Fibroblast of villous mesenchyme (primary cell): ENCODE measurements at regions not wholly inside any gene's neighbourhood (a gene's known extent, or its start where the extent isn't known, plus 50 kb on each side); places are given as distances from the start of the nearest gene placed in this dataset.
A peak's percentile ranks its signal among the peaks of the same experiment; 100 is the strongest.

Experiments
- DNase-seq: peaks from one replicate; pipeline ENCODE4 v3.0.0-alpha.2; 2010; ENCODE audit warnings: low read depth
- H3K4me3 ChIP-seq: 2 replicates; pipeline ENCODE4 v1.5.1; 2011; ENCODE audit warnings: low read depth, mild to moderate bottlenecking, low read length
- CTCF ChIP-seq: IDR thresholded peaks from 2 replicates; pipeline ENCODE4 v1.5.1; 2012; ENCODE audit warnings: low read depth, mild to moderate bottlenecking, low read length; ENCODE audit not compliant: insufficient read depth

GRCh38 chr17:6912110-6913051 is 80.9 kb upstream of the TEKT1 start:
- DNase-seq = no peak
- H3K4me3 ChIP-seq = no peak overlapping the region
- no peak for TF ChIP-seq CTCF

- DNase-seq = peak; percentile 60
- H3K4me3 ChIP-seq = peak overlapping the region; percentile 38
- TF ChIP-seq CTCF = peak; percentile 79
Measured at GRCh38 chr17:6913608-6914443, 82.0 kb upstream of the ALOX12 start.

GRCh38 chr17:6914711-6915110 is 81.1 kb upstream of the ALOX12 start:
- no peak for DNase-seq
- H3K4me3 ChIP-seq = no peak overlapping the region
- no peak for TF ChIP-seq CTCF

GRCh38 chr17:6915620-6916019 is 80.2 kb upstream of the ALOX12 start:
- H3K4me3 ChIP-seq = no peak overlapping the region
- TF ChIP-seq CTCF = no peak
- DNase-seq = no peak

- no peak for TF ChIP-seq CTCF
- no peak overlapping the region for H3K4me3 ChIP-seq
- DNase-seq = no peak
Measured at GRCh38 chr17:6919158-6919557, 76.7 kb upstream of the ALOX12 start.

- no peak for TF ChIP-seq CTCF
- no peak overlapping the region for H3K4me3 ChIP-seq
- no peak for DNase-seq
Measured at GRCh38 chr17:6923385-6923784, 72.5 kb upstream of the ALOX12 start.
